IPS-18a (cell line): ENCODE measurements at regions not wholly inside any gene's neighbourhood (a gene's known extent, or its start where the extent isn't known, plus 50 kb on each side); places are given as distances from the start of the nearest gene placed in this dataset.

ENCODE experiments used
- H3K27ac ChIP-seq: one replicate; pipeline ENCODE4 v1.5.1; 2013; ENCODE audit warnings: low read length
- H3K27me3 ChIP-seq: one replicate; pipeline ENCODE4 v1.6.1; 2013; ENCODE audit warnings: mild to moderate bottlenecking, low read length; ENCODE audit not compliant: control insufficient read depth, insufficient read depth
- H3K36me3 ChIP-seq: one replicate; pipeline ENCODE4 v1.6.1; 2013; ENCODE audit warnings: low read depth, low read length; ENCODE audit not compliant: control insufficient read depth
- H3K4me1 ChIP-seq: one replicate; pipeline ENCODE4 v1.6.1; 2013; ENCODE audit warnings: low read depth, low read length; ENCODE audit not compliant: control insufficient read depth
- H3K4me3 ChIP-seq: one replicate; pipeline ENCODE4 v1.5.1; 2013; ENCODE audit warnings: low read length
- H3K9ac ChIP-seq: one replicate; pipeline ENCODE4 v1.6.1; 2013; ENCODE audit warnings: mild to moderate bottlenecking, low read length, moderate library complexity
- H3K9me3 ChIP-seq: one replicate; pipeline ENCODE4 v1.6.1; 2013; ENCODE audit warnings: low read depth, low read length; ENCODE audit not compliant: control insufficient read depth

- H3K36me3 ChIP-seq = no peaks in the 10 kb centered on the region
- no peaks in the 10 kb centered on the region for H3K4me1 ChIP-seq
- H3K4me3 ChIP-seq = no peak overlapping the region
- no peak overlapping the region for H3K27ac ChIP-seq
- H3K9ac ChIP-seq = no peak overlapping the region
- H3K9me3 ChIP-seq = no peaks in the 10 kb centered on the region
- no peaks in the 10 kb centered on the region for H3K27me3 ChIP-seq
Measured at GRCh38 chr3:115228266-115228665, 81.2 kb upstream of the ZBTB20 start.

GRCh38 chr3:115232167-115232566, 85.1 kb upstream of the ZBTB20 start:
- Histone ChIP-seq H3K4me3 (no peak overlapping the region), H3K27me3 (no peaks in the 10 kb centered on the region), H3K27ac (no peak overlapping the region), H3K9me3 (no peaks in the 10 kb centered on the region), H3K4me1 (no peaks in the 10 kb centered on the region), H3K36me3 (no peaks in the 10 kb centered on the region), H3K9ac (no peak overlapping the region)

- H3K9me3 ChIP-seq = no peaks in the 10 kb centered on the region
- no peaks in the 10 kb centered on the region for H3K36me3 ChIP-seq
- H3K9ac ChIP-seq = no peak overlapping the region
- H3K4me1 ChIP-seq = no peaks in the 10 kb centered on the region
- H3K4me3 ChIP-seq = no peak overlapping the region
- no peaks in the 10 kb centered on the region for H3K27me3 ChIP-seq
- H3K27ac ChIP-seq = no peak overlapping the region
Measured at GRCh38 chr3:115233021-115233420, 85.9 kb upstream of the ZBTB20 start.

- H3K27me3 ChIP-seq = no peaks in the 10 kb centered on the region
- no peaks in the 10 kb centered on the region for H3K9me3 ChIP-seq
- no peak overlapping the region for H3K9ac ChIP-seq
- H3K36me3 ChIP-seq = no peaks in the 10 kb centered on the region
- H3K4me3 ChIP-seq = no peak overlapping the region
- H3K27ac ChIP-seq = no peak overlapping the region
- H3K4me1 ChIP-seq = no peaks in the 10 kb centered on the region
Measured at GRCh38 chr3:115236496-115236895, 89.4 kb upstream of the ZBTB20 start.

GRCh38 chr3:115239717-115240116, 92.6 kb upstream of the ZBTB20 start:
- no peak overlapping the region for H3K27ac ChIP-seq
- H3K27me3 ChIP-seq = no peaks in the 10 kb centered on the region
- H3K9ac ChIP-seq = no peak overlapping the region
- no peak overlapping the region for H3K4me3 ChIP-seq
- H3K4me1 ChIP-seq = no peaks in the 10 kb centered on the region
- no peaks in the 10 kb centered on the region for H3K9me3 ChIP-seq
- H3K36me3 ChIP-seq = no peaks in the 10 kb centered on the region

- H3K4me1 ChIP-seq = no peaks in the 10 kb centered on the region
- H3K36me3 ChIP-seq = no peaks in the 10 kb centered on the region
- no peaks in the 10 kb centered on the region for H3K27me3 ChIP-seq
- no peak overlapping the region for H3K9ac ChIP-seq
- H3K9me3 ChIP-seq = no peaks in the 10 kb centered on the region
- no peak overlapping the region for H3K27ac ChIP-seq
- no peak overlapping the region for H3K4me3 ChIP-seq
Measured at GRCh38 chr3:115244350-115244749, 97.3 kb upstream of the ZBTB20 start.

GRCh38 chr3:115245438-115245837, 98.3 kb upstream of the ZBTB20 start:
- Histone ChIP-seq H3K27me3 (no peaks in the 10 kb centered on the region), H3K36me3 (no peaks in the 10 kb centered on the region), H3K9me3 (no peaks in the 10 kb centered on the region), H3K9ac (no peak overlapping the region), H3K4me1 (no peaks in the 10 kb centered on the region), H3K4me3 (no peak overlapping the region), H3K27ac (no peak overlapping the region)

- no peak overlapping the region for H3K27ac ChIP-seq
- no peaks in the 10 kb centered on the region for H3K27me3 ChIP-seq
- no peaks in the 10 kb centered on the region for H3K4me1 ChIP-seq
- H3K9me3 ChIP-seq = no peaks in the 10 kb centered on the region
- H3K4me3 ChIP-seq = no peak overlapping the region
- H3K9ac ChIP-seq = no peak overlapping the region
- H3K36me3 ChIP-seq = no peaks in the 10 kb centered on the region
Measured at GRCh38 chr3:115245899-115246298, 98.8 kb upstream of the ZBTB20 start.

GRCh38 chr3:115246461-115247020, 99.5 kb upstream of the ZBTB20 start:
- H3K27ac ChIP-seq = no peak overlapping the region
- H3K27me3 ChIP-seq = no peaks in the 10 kb centered on the region
- H3K9me3 ChIP-seq = no peaks in the 10 kb centered on the region

GRCh38 chr3:115248274-115248673, 101.2 kb upstream of the ZBTB20 start:
- H3K36me3 ChIP-seq = no peaks in the 10 kb centered on the region
- H3K4me3 ChIP-seq = no peak overlapping the region
- no peak overlapping the region for H3K9ac ChIP-seq
- no peaks in the 10 kb centered on the region for H3K4me1 ChIP-seq
- H3K27ac ChIP-seq = no peak overlapping the region
- H3K9me3 ChIP-seq = no peaks in the 10 kb centered on the region
- H3K27me3 ChIP-seq = no peaks in the 10 kb centered on the region

More at GRCh38 chr3:115246461-115247020, 99.5 kb upstream of the ZBTB20 start:
- Histone ChIP-seq H3K36me3 (no peaks in the 10 kb centered on the region), H3K9ac (no peak overlapping the region), H3K4me3 (no peak overlapping the region), H3K4me1 (no peaks in the 10 kb centered on the region)

GRCh38 chr3:115251509-115251908, 104.4 kb upstream of the ZBTB20 start:
- Histone ChIP-seq H3K4me3 (no peak overlapping the region), H3K4me1 (no peaks in the 10 kb centered on the region), H3K9me3 (no peaks in the 10 kb centered on the region), H3K36me3 (no peaks in the 10 kb centered on the region), H3K27ac (no peak overlapping the region), H3K9ac (no peak overlapping the region), H3K27me3 (no peaks in the 10 kb centered on the region)

- Histone ChIP-seq H3K36me3 (no peaks in the 10 kb centered on the region), H3K9me3 (no peaks in the 10 kb centered on the region), H3K9ac (no peak overlapping the region), H3K4me1 (no peaks in the 10 kb centered on the region), H3K27me3 (no peaks in the 10 kb centered on the region), H3K27ac (no peak overlapping the region), H3K4me3 (no peak overlapping the region)
Measured at GRCh38 chr3:115252679-115253078, 105.6 kb upstream of the ZBTB20 start.
